Central memory CD8-positive, alpha-beta T cell (primary cell): ENCODE measurements at regions not wholly inside any gene's neighbourhood (a gene's known extent, or its start where the extent isn't known, plus 50 kb on each side); places are given as distances from the start of the nearest gene placed in this dataset.
"Not testable (repeated sequence)": the region's sequence is repeated elsewhere in the genome, so short reads cannot be mapped to it uniquely, and the experiment has no call there.

Experiments
- ATAC-seq: fragments of 150-1000 bp; cut with Tn5 transposase; replicated peaks from 2 replicates; pipeline ENCODE4 v1.10.0; 2022; ENCODE audit warnings: mild to moderate bottlenecking, moderate FRiP score, moderate number of reproducible peaks; ENCODE audit not compliant: poor library complexity, severe bottlenecking; ENCODE audit errors: extremely low read depth
- DNase-seq, 2 donors: peaks; one replicate each; pipeline ENCODE4 v3.0.0; 2021; ENCODE audit warnings: low spot score in 2 of 2
- H3K27ac Mint-ChIP-seq: one replicate; pipeline ENCODE4 v1.8.0; 2022; ENCODE audit warnings: low read depth, mild to moderate bottlenecking, moderate library complexity, mixed read lengths
- H3K27me3 Mint-ChIP-seq: one replicate; pipeline ENCODE4 v1.8.0; 2022; ENCODE audit warnings: mixed read lengths
- H3K36me3 Mint-ChIP-seq: one replicate; pipeline ENCODE4 v1.8.0; 2022; ENCODE audit warnings: mild to moderate bottlenecking, moderate library complexity, mixed read lengths; ENCODE audit not compliant: insufficient read depth
- H3K4me1 Mint-ChIP-seq: one replicate; pipeline ENCODE4 v1.8.0; 2022; ENCODE audit warnings: mixed read lengths
- H3K4me3 Mint-ChIP-seq: one replicate; pipeline ENCODE4 v1.8.0; 2022; ENCODE audit warnings: mild to moderate bottlenecking, moderate library complexity, mixed read lengths
- H3K9me3 Mint-ChIP-seq: one replicate; pipeline ENCODE4 v1.8.0; 2022; ENCODE audit warnings: mixed read lengths

- H3K9me3 Mint-ChIP-seq: peaks cover 6% of the 10 kb centered on the region
- no peaks in the 10 kb centered on the region for H3K27me3 Mint-ChIP-seq
- H3K36me3 Mint-ChIP-seq: no peaks in the 10 kb centered on the region
- no peaks in the 10 kb centered on the region for H3K4me1 Mint-ChIP-seq
- no peak overlapping the region for H3K27ac Mint-ChIP-seq
- ATAC-seq (no peak), DNase-seq (no peak)
- no peak overlapping the region for H3K4me3 Mint-ChIP-seq
These were observed 140.3 kb upstream of the RXFP2 start for GRCh38 chr13:31598990-31599389.

- H3K27me3 Mint-ChIP-seq: no peaks in the 10 kb centered on the region
- H3K4me1 Mint-ChIP-seq: no peaks in the 10 kb centered on the region
- no peak overlapping the region for H3K27ac Mint-ChIP-seq
- DNase-seq (no peak), ATAC-seq (no peak)
- H3K9me3 Mint-ChIP-seq: no peaks in the 10 kb centered on the region
- H3K36me3 Mint-ChIP-seq: no peaks in the 10 kb centered on the region
- no peak overlapping the region for H3K4me3 Mint-ChIP-seq
These were observed 134.1 kb upstream of the RXFP2 start for GRCh38 chr13:31605076-31605860.

GRCh38 chr13:31607531-31607930, 131.8 kb upstream of the RXFP2 start:
- H3K36me3 Mint-ChIP-seq, DNase-seq, H3K4me1 Mint-ChIP-seq, H3K27ac Mint-ChIP-seq, H3K27me3 Mint-ChIP-seq, H3K9me3 Mint-ChIP-seq, H3K4me3 Mint-ChIP-seq, ATAC-seq: not testable (repeated sequence)

- ATAC-seq, H3K27ac Mint-ChIP-seq, H3K9me3 Mint-ChIP-seq, DNase-seq, H3K27me3 Mint-ChIP-seq, H3K4me1 Mint-ChIP-seq, H3K36me3 Mint-ChIP-seq, H3K4me3 Mint-ChIP-seq: not testable (repeated sequence)
These were observed 130.5 kb upstream of the RXFP2 start for GRCh38 chr13:31608780-31609179.

GRCh38 chr13:31610270-31610998, 128.9 kb upstream of the RXFP2 start:
- Mint-ChIP-seq H3K27me3 (no peaks in the 10 kb centered on the region), H3K4me3 (no peak overlapping the region), H3K4me1 (no peaks in the 10 kb centered on the region), H3K9me3 (peaks cover 16% of the 10 kb centered on the region), H3K27ac (no peak overlapping the region), H3K36me3 (no peaks in the 10 kb centered on the region)
- DNase-seq: no peak
- ATAC-seq: no peak

GRCh38 chr13:31611214-31611613, 128.1 kb upstream of the RXFP2 start:
- Mint-ChIP-seq H3K27me3 (no peaks in the 10 kb centered on the region), H3K9me3 (peaks cover 16% of the 10 kb centered on the region), H3K4me1 (no peaks in the 10 kb centered on the region), H3K4me3 (no peak overlapping the region), H3K27ac (no peak overlapping the region), H3K36me3 (no peaks in the 10 kb centered on the region)
- ATAC-seq: no peak
- no peak for DNase-seq

GRCh38 chr13:31614073-31614472, 125.3 kb upstream of the RXFP2 start:
- peaks cover 16% of the 10 kb centered on the region for H3K9me3 Mint-ChIP-seq
- H3K36me3 Mint-ChIP-seq: no peaks in the 10 kb centered on the region
- H3K4me3 Mint-ChIP-seq: no peak overlapping the region
- no peaks in the 10 kb centered on the region for H3K27me3 Mint-ChIP-seq
- no peak for ATAC-seq
- H3K4me1 Mint-ChIP-seq: no peaks in the 10 kb centered on the region
- no peak for DNase-seq
- no peak overlapping the region for H3K27ac Mint-ChIP-seq

- H3K4me3 Mint-ChIP-seq: no peak overlapping the region
- H3K36me3 Mint-ChIP-seq: no peaks in the 10 kb centered on the region
- ATAC-seq (no peak), DNase-seq (no peak)
- H3K27ac Mint-ChIP-seq: no peak overlapping the region
- no peaks in the 10 kb centered on the region for H3K27me3 Mint-ChIP-seq
- peaks cover 16% of the 10 kb centered on the region for H3K9me3 Mint-ChIP-seq
- H3K4me1 Mint-ChIP-seq: no peaks in the 10 kb centered on the region
These were observed 124.6 kb upstream of the RXFP2 start for GRCh38 chr13:31614704-31615103.

GRCh38 chr13:31625115-31625514, 114.2 kb upstream of the RXFP2 start:
- no peaks in the 10 kb centered on the region for H3K4me1 Mint-ChIP-seq
- H3K36me3 Mint-ChIP-seq: no peaks in the 10 kb centered on the region
- ATAC-seq (no peak), DNase-seq (no peak)
- H3K9me3 Mint-ChIP-seq: no peaks in the 10 kb centered on the region
- H3K4me3 Mint-ChIP-seq: no peak overlapping the region
- no peak overlapping the region for H3K27ac Mint-ChIP-seq
- no peaks in the 10 kb centered on the region for H3K27me3 Mint-ChIP-seq

GRCh38 chr13:31627097-31627845, 112.1 kb upstream of the RXFP2 start:
- H3K4me1 Mint-ChIP-seq: no peaks in the 10 kb centered on the region
- H3K9me3 Mint-ChIP-seq: no peaks in the 10 kb centered on the region
- H3K4me3 Mint-ChIP-seq: no peak overlapping the region
- DNase-seq (no peak), ATAC-seq (no peak)
- no peaks in the 10 kb centered on the region for H3K27me3 Mint-ChIP-seq
- H3K36me3 Mint-ChIP-seq: no peaks in the 10 kb centered on the region
- no peak overlapping the region for H3K27ac Mint-ChIP-seq

- Mint-ChIP-seq H3K27ac (no peak overlapping the region), H3K27me3 (no peaks in the 10 kb centered on the region), H3K36me3 (no peaks in the 10 kb centered on the region), H3K9me3 (peaks cover 4% of the 10 kb centered on the region), H3K4me1 (no peaks in the 10 kb centered on the region), H3K4me3 (no peak overlapping the region)
- DNase-seq (no peak), ATAC-seq (no peak)
These were observed 110.1 kb upstream of the RXFP2 start for GRCh38 chr13:31629085-31629780.

GRCh38 chr13:31631071-31631470, 108.3 kb upstream of the RXFP2 start:
- Mint-ChIP-seq H3K27ac (no peak overlapping the region), H3K36me3 (no peaks in the 10 kb centered on the region), H3K4me3 (no peak overlapping the region), H3K9me3 (peaks cover 14% of the 10 kb centered on the region), H3K4me1 (no peaks in the 10 kb centered on the region), H3K27me3 (no peaks in the 10 kb centered on the region)
- ATAC-seq (no peak), DNase-seq (no peak)
